ENCODE measurements at regions not wholly inside any gene's neighbourhood (a gene's known extent, or its start where the extent isn't known, plus 50 kb on each side); places are given as distances from the start of the nearest gene placed in this dataset.
A peak's percentile ranks its signal among the peaks of the same experiment; 100 is the strongest.

DNA sequence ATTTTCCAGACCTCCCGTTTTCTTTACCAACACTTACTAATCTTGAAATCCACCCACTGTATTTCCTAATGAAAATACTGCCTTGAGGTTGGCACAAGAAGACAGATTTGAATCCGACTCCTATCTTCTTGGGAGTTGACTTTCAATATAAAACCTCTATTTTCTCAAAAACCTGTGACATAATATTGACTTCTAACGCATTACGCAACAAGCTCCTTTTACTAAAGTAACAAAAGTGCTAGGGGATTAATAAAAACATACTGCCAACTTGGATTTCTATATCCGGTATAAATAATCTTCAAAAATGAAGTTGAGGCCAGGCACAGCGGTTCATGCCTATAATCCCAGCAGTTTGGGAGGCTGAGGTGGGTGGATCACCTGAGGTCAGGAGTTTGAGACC is 382.0 kb downstream of the PREX1 start:
- Histone ChIP-seq H3K4me3 (replicated peaks in 1 of 3; ENCODE audit: insufficient read depth in 1 of 3, low read depth in 2 of 3, low read length in 3 of 3) (no peak overlapping the region), H3K36me3 (replicated peaks in 1 of 2; ENCODE audit: control insufficient read depth in 1 of 2, insufficient read depth in 2 of 2, low read length in 2 of 2) (no peaks in the 10 kb centered on the region), H2AFZ (ENCODE audit: low read length) (no peak overlapping the region), H3K27me3 (ENCODE audit: control insufficient read depth in 1 of 2, insufficient read depth in 2 of 2, low read length in 2 of 2) (peaks cover 3 to 11% of the 10 kb centered on the region in 2 experiments; a peak in 4 of 5 replicates), H3K9ac (ENCODE audit: insufficient read depth, low read depth, low read length) (no peak overlapping the region), H3K9me3 (ENCODE audit: low read length) (peaks cover 26% of the 10 kb centered on the region), H3K27ac (ENCODE audit: extremely low read length, insufficient read depth, low read length) (no peak overlapping the region), H3K4me2 (ENCODE audit: low read depth, low read length) (no peak overlapping the region), H3K79me2 (ENCODE audit: insufficient read depth, low read length) (no peaks in the 10 kb centered on the region), H4K20me1 (ENCODE audit: insufficient read depth, low read length) (no peaks in the 10 kb centered on the region), H3K4me1 (ENCODE audit: insufficient read depth, low read length) (no peaks in the 10 kb centered on the region)
- WGBS (ENCODE audit: low lambda C conversion rate), result 39% methylated on average over 6 of the region's 6 CpGs
- POLR2A ChIA-PET, result no interaction called here
- TF ChIP-seq HCFC1 (IDR thresholded peaks at IDR 0.05; ENCODE audit: low read depth, low read length) (no peak), REXO4 (CRISPR knock-in tag; IDR thresholded peaks at IDR 0.05; ENCODE audit: borderline replicate concordance) (no peak), MIER3 (CRISPR knock-in tag; IDR thresholded peaks at IDR 0.05; ENCODE audit: borderline replicate concordance) (no peak), MTF1 (CRISPR knock-in tag; IDR thresholded peaks at IDR 0.05) (no peak), CENPX (CRISPR knock-in tag; IDR thresholded peaks at IDR 0.05) (no peak), CEBPG (CRISPR knock-in tag; IDR thresholded peaks at IDR 0.05) (0 out of 2 replicates have a peak, but pooled peaks have one; percentile 7), ZNF761 (CRISPR knock-in tag; conservative IDR thresholded peaks at IDR 0.05) (no peak), PBX2 (CRISPR knock-in tag; IDR thresholded peaks at IDR 0.05) (no peak), ATF7-NPFF (CRISPR knock-in tag; IDR thresholded peaks at IDR 0.05; ENCODE audit: low read depth) (no peak), MATR3 (CRISPR knock-in tag; IDR thresholded peaks at IDR 0.05) (no peak), CEBPB (IDR thresholded peaks at IDR 0.05; ENCODE audit: borderline replicate concordance, low read depth, low read length) (peak; percentile 85)
- TF ChIP-seq, protein P1, sequence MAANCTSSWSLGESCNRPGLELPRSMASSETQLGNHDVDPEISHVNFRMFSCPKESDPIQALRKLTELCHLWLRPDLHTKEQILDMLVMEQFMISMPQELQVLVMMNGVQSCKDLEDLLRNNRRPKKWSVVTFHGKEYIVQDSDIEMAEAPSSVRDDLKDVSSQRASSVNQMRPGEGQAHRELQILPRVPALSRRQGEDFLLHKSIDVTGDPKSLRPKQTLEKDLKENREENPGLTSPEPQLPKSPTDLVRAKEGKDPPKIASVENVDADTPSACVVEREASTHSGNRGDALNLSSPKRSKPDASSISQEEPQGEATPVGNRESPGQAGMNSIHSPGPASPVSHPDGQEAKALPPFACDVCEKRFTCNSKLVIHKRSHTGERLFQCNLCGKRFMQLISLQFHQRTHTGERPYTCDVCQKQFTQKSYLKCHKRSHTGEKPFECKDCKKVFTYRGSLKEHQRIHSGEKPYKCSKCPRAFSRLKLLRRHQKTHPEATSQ (CRISPR knock-in tag; IDR thresholded peaks at IDR 0.05; ENCODE audit: borderline replicate concordance), result no peak
- no TSS peak for BruUV-seq (replicated peaks)
- CTCF ChIA-PET (ENCODE audit: low intra/inter-chr PET ratio, low total read pairs), result no interaction called here
- no peak for DNase-seq (ENCODE audit: low spot score)
- peak; percentile 59 for FAIRE-seq
- in situ Hi-C loops (cut with HindIII; ENCODE audit: extremely low pct_ligation_motif_present, low pct_unique_long_range_greater_than_20kb), result no loop called here
- intact Hi-C loops (cut with micrococcal nuclease; ENCODE audit: unreplicated experiment), result no loop called here
- no peak for ATAC-seq
